Ishikawa (cell line): ENCODE measurements at regions not wholly inside any gene's neighbourhood (a gene's known extent, or its start where the extent isn't known, plus 50 kb on each side); places are given as distances from the start of the nearest gene placed in this dataset.

ENCODE experiments used
- EGR1 ChIP-seq: IDR thresholded peaks from 2 replicates; pipeline ENCODE4 v1.6.1; 2012
- REST ChIP-seq: IDR thresholded peaks from 2 replicates; pipeline ENCODE4 v1.6.1; 2012; ENCODE audit warnings: low read depth, mild to moderate bottlenecking

- TF ChIP-seq REST (no peak), EGR1 (no peak)
Observed at GRCh38 chr6:125499535-125499934, 197.8 kb upstream of the HDDC2 start.
